MM.1S (cell line): ENCODE measurements at regions not wholly inside any gene's neighbourhood (a gene's known extent, or its start where the extent isn't known, plus 50 kb on each side); places are given as distances from the start of the nearest gene placed in this dataset.

Experiments used
- DNase-seq: peaks from one replicate; pipeline ENCODE4 v3.0.0-alpha.2; 2015
- H2AFZ ChIP-seq: fragments of 300-600 bp; sonication (generic); 2 replicates; pipeline ENCODE4 v1.6.0; 2016; ENCODE audit warnings: antibody characterized with exemption, low read length
- H3F3A ChIP-seq: fragments of 300-600 bp; sonication (generic); 2 replicates; pipeline ENCODE4 v1.6.1; 2016; ENCODE audit warnings: mild to moderate bottlenecking, antibody characterized with exemption, low read length, moderate library complexity, mixed read lengths; ENCODE audit not compliant: insufficient read depth
- H3K27ac ChIP-seq: fragments of 300-600 bp; sonication (generic); 2 replicates; pipeline ENCODE4 v1.5.1; 2016; ENCODE audit warnings: mild to moderate bottlenecking, low read length
- H3K27me3 ChIP-seq: fragments of 300-600 bp; sonication (generic); replicated peaks from 2 replicates; pipeline ENCODE4 v1.6.0; 2016; ENCODE audit warnings: low read length; ENCODE audit not compliant: insufficient read depth
- H3K36me3 ChIP-seq: fragments of 300-600 bp; sonication (generic); replicated peaks from 2 replicates; pipeline ENCODE4 v1.6.1; 2016; ENCODE audit warnings: mild to moderate bottlenecking, low read length, mixed read lengths; ENCODE audit not compliant: insufficient read depth
- H3K4me1 ChIP-seq: fragments of 300-600 bp; sonication (generic); 2 replicates; pipeline ENCODE4 v1.6.1; 2016; ENCODE audit warnings: low read length, mixed read lengths
- H3K4me2 ChIP-seq: fragments of 300-600 bp; sonication (generic); 2 replicates; pipeline ENCODE4 v1.6.0; 2016; ENCODE audit warnings: low read depth, low read length
- H3K4me3 ChIP-seq: fragments of 300-600 bp; sonication (generic); 2 replicates; pipeline ENCODE4 v1.5.1; 2016; ENCODE audit warnings: low read length, mixed read lengths
- H3K79me2 ChIP-seq: fragments of 300-600 bp; sonication (generic); 2 replicates; pipeline ENCODE4 v1.6.1; 2016; ENCODE audit warnings: mixed run types, low read length, mixed read lengths
- H3K9ac ChIP-seq: fragments of 300-600 bp; sonication (generic); 2 replicates; pipeline ENCODE4 v1.6.1; 2016; ENCODE audit warnings: low read length, mixed read lengths
- H3K9me2 ChIP-seq: fragments of 300-600 bp; sonication (generic); replicated peaks from 2 replicates; pipeline ENCODE4 v1.6.1; 2016; ENCODE audit warnings: mild to moderate bottlenecking, low read length, mixed read lengths; ENCODE audit not compliant: insufficient read depth
- H3K9me3 ChIP-seq: fragments of 300-600 bp; sonication (generic); replicated peaks from 2 replicates; pipeline ENCODE4 v1.6.1; 2016; ENCODE audit warnings: mild to moderate bottlenecking, low read length, mixed read lengths; ENCODE audit not compliant: insufficient read depth
- H4K20me1 ChIP-seq: fragments of 300-600 bp; sonication (generic); 2 replicates; pipeline ENCODE4 v1.6.1; 2016; ENCODE audit warnings: mild to moderate bottlenecking, low read length, moderate library complexity, mixed read lengths; ENCODE audit not compliant: insufficient read depth
- EZH2 ChIP-seq: fragments of 300-600 bp; sonication (generic); optimal IDR thresholded peaks from 2 replicates; pipeline ENCODE3; 2017; ENCODE audit warnings: low read depth, mild to moderate bottlenecking, antibody characterized with exemption, low read length, mixed read lengths
- EZH2phosphoT487 ChIP-seq: fragments of 300-600 bp; sonication (generic); IDR thresholded peaks from 2 replicates; pipeline ENCODE4 v1.6.1; 2018; ENCODE audit warnings: antibody characterized with exemption, low read length
- TF ChIP-seq, protein P1 (sequence below): fragments of 300-600 bp; sonication (generic); IDR thresholded peaks from 2 replicates; pipeline ENCODE4 v1.5.1; 2016; ENCODE audit warnings: antibody characterized with exemption, low read length, mixed read lengths

DNA sequence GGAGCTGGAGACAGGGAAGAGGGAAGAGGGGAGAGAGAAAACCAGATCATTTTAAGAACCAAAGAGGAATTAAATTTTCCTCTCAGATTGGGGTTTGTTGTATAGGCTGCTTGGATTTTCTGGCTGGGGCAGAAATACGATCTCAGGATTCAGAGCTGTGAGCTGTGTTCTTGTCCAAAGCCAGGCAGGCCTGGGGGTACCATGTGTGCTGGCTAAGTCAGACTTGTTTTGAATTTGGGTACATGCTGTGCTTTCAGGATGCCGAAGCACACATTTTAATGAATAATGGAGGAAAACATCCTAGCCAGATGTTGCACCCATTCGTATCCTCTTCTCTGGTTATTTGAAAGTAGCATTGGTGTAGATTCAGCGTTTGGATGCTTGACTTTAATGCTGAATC is 170.3 kb upstream of the PODXL start:
- H3K27me3 ChIP-seq, result no peaks in the 10 kb centered on the region
- no peak overlapping the region for H3K27ac ChIP-seq
- no peaks in the 10 kb centered on the region for H3K79me2 ChIP-seq
- no peak overlapping the region for H3K9ac ChIP-seq
- DNase-seq, result no peak
- no peaks in the 10 kb centered on the region for H3K36me3 ChIP-seq
- no peaks in the 10 kb centered on the region for H3F3A ChIP-seq
- TF ChIP-seq, protein P1, sequence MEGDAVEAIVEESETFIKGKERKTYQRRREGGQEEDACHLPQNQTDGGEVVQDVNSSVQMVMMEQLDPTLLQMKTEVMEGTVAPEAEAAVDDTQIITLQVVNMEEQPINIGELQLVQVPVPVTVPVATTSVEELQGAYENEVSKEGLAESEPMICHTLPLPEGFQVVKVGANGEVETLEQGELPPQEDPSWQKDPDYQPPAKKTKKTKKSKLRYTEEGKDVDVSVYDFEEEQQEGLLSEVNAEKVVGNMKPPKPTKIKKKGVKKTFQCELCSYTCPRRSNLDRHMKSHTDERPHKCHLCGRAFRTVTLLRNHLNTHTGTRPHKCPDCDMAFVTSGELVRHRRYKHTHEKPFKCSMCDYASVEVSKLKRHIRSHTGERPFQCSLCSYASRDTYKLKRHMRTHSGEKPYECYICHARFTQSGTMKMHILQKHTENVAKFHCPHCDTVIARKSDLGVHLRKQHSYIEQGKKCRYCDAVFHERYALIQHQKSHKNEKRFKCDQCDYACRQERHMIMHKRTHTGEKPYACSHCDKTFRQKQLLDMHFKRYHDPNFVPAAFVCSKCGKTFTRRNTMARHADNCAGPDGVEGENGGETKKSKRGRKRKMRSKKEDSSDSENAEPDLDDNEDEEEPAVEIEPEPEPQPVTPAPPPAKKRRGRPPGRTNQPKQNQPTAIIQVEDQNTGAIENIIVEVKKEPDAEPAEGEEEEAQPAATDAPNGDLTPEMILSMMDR, result no peak
- TF ChIP-seq EZH2phosphoT487 (no peak), EZH2 (no peak)
- no peaks in the 10 kb centered on the region for H3K4me1 ChIP-seq
- no peaks in the 10 kb centered on the region for H4K20me1 ChIP-seq
- H2AFZ ChIP-seq, result no peak overlapping the region
- H3K4me2 ChIP-seq, result no peak overlapping the region
- no peaks in the 10 kb centered on the region for H3K9me3 ChIP-seq
- no peak overlapping the region for H3K4me3 ChIP-seq
- H3K9me2 ChIP-seq, result no peaks in the 10 kb centered on the region

DNA sequence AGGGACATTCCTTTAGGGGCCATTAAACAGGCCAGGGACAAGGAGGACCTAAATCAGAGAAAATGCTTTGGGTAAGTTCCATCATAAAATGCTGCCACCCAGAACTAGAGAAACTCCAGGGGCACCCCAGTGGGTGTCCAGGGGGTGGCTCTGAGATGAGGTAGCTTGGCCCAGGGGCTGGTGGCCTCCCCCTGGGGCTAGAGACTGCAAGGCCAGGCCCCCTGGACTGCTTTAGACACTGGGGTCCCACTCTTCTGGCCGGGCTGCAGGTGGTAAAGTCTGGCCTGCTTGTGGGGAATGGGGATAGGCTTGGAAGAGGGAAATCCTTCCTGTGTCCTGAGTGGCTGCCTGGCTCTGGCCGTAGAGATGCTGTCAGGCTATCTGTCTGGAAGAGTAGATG is 169.6 kb upstream of the PODXL start:
- Histone ChIP-seq H3K9ac (no peak overlapping the region), H3K27ac (no peak overlapping the region), H3F3A (no peaks in the 10 kb centered on the region), H4K20me1 (no peaks in the 10 kb centered on the region), H3K4me1 (no peaks in the 10 kb centered on the region), H3K36me3 (no peaks in the 10 kb centered on the region), H3K4me2 (no peak overlapping the region), H3K4me3 (no peak overlapping the region), H3K79me2 (no peaks in the 10 kb centered on the region), H3K27me3 (no peaks in the 10 kb centered on the region), H3K9me3 (no peaks in the 10 kb centered on the region), H3K9me2 (no peaks in the 10 kb centered on the region), H2AFZ (no peak overlapping the region)
- no peak for TF ChIP-seq EZH2phosphoT487
- TF ChIP-seq EZH2, result no peak
- TF ChIP-seq, protein P1, result no peak
- no peak for DNase-seq

- Histone ChIP-seq H3F3A (no peaks in the 10 kb centered on the region), H3K4me1 (no peaks in the 10 kb centered on the region), H3K9me2 (no peaks in the 10 kb centered on the region), H3K4me3 (no peak overlapping the region), H2AFZ (no peak overlapping the region), H3K36me3 (no peaks in the 10 kb centered on the region), H3K79me2 (no peaks in the 10 kb centered on the region), H3K9me3 (no peaks in the 10 kb centered on the region), H4K20me1 (no peaks in the 10 kb centered on the region), H3K4me2 (no peak overlapping the region), H3K27me3 (no peaks in the 10 kb centered on the region), H3K27ac (no peak overlapping the region), H3K9ac (no peak overlapping the region)
- DNase-seq, result no peak
- TF ChIP-seq EZH2 (no peak), EZH2phosphoT487 (no peak)
- TF ChIP-seq, protein P1, result no peak
Observed at GRCh38 chr7:131724776-131725345, 168.4 kb upstream of the PODXL start.
